BJ (cell line): ENCODE measurements at regions not wholly inside any gene's neighbourhood (a gene's known extent, or its start where the extent isn't known, plus 50 kb on each side); places are given as distances from the start of the nearest gene placed in this dataset.

Source experiments
- CTCF ChIA-PET: fragments of 350-600 bp; formaldehyde crosslinking; extraction: SDS; loops from one replicate; lab custom pipeline; 2021; ENCODE audit warnings: antibody characterized with exemption, inconsistent platforms; lab: Yijun Ruan, JAX
- POLR2A ChIA-PET: fragments of 300-600 bp; sonication (Branson Sonifier 250); formaldehyde crosslinking; extraction: SDS; loops from one replicate; lab custom pipeline; 2021; ENCODE audit warnings: antibody characterized with exemption; lab: Charles Lee
- DNase-seq: peaks from one replicate; pipeline ENCODE4 v3.0.0-alpha.2; 2011; ENCODE audit warnings: low read depth
- H3K27me3 ChIP-seq: 2 replicates; pipeline ENCODE4 v1.6.0; 2011; ENCODE audit warnings: low read length; ENCODE audit not compliant: control insufficient read depth, insufficient read depth
- H3K36me3 ChIP-seq: 2 replicates; pipeline ENCODE4 v1.5.1; 2011; ENCODE audit warnings: low read length; ENCODE audit not compliant: control insufficient read depth, insufficient read depth
- H3K4me3 ChIP-seq: 2 replicates; pipeline ENCODE4 v1.5.1; 2011; ENCODE audit warnings: low read depth, mild to moderate bottlenecking, control low read depth, low read length
- TF ChIP-seq, protein P1 (sequence below): IDR thresholded peaks from 2 replicates; pipeline ENCODE4 v1.5.1; 2011; ENCODE audit warnings: low read depth, mild to moderate bottlenecking, control low read depth, inconsistent platforms, low read length, moderate library complexity; ENCODE audit not compliant: insufficient read depth

DNA sequence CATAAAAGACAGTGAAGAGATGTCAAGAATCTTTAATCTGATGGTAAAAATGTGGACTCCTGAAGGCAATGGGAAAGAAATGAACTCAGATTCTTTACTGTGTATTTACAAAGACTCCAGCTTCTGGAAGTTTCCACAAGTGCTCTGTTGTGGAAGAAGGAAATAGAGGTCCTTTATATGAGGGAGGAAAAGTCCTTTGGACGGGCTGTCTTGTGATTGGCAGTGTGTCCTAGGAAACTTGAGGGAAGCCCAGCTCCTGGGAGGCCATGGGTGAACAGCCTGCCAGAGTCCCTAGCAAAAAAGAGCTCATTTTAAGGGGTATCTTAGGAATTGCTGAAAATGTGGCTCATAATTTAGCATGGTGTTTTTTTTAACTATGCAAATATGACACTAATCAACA, 92.0 kb downstream of the RNASET2 start:
- POLR2A ChIA-PET = no interaction called here
- Histone ChIP-seq H3K27me3 (peaks cover 9% of the 10 kb centered on the region; the same call in 1 of the 2 replicates), H3K36me3 (no peaks in the 10 kb centered on the region), H3K4me3 (no peak overlapping the region)
- no peak for DNase-seq
- CTCF ChIA-PET = no interaction called here
- TF ChIP-seq, protein P1, sequence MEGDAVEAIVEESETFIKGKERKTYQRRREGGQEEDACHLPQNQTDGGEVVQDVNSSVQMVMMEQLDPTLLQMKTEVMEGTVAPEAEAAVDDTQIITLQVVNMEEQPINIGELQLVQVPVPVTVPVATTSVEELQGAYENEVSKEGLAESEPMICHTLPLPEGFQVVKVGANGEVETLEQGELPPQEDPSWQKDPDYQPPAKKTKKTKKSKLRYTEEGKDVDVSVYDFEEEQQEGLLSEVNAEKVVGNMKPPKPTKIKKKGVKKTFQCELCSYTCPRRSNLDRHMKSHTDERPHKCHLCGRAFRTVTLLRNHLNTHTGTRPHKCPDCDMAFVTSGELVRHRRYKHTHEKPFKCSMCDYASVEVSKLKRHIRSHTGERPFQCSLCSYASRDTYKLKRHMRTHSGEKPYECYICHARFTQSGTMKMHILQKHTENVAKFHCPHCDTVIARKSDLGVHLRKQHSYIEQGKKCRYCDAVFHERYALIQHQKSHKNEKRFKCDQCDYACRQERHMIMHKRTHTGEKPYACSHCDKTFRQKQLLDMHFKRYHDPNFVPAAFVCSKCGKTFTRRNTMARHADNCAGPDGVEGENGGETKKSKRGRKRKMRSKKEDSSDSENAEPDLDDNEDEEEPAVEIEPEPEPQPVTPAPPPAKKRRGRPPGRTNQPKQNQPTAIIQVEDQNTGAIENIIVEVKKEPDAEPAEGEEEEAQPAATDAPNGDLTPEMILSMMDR = no peak

DNA sequence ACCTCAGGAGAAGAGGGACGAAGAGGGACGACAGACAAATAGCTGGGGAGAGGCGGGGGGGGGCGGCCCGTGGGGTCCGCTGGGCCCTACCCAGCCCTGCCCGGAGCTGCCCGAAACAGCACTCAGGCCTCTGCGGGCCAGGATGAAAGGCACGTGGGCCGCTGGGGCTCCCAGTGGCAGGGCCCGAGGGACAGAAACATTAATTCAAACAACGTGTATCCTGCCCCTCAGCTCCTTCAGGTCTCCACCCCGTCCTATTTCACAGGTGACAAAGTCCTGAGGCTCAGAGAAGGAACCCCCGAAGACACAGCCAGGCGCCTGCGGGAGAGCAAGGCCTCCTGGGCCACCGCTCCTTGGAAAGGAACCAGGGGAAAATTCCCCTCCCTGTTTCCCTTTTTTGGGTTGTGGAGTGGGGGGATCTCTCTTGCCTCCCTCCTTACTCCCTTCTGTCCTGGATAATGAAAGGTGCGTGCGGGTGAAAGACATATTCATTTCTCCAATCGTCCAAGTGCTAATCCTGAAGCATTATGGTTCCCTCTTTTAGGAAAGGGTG, 93.3 kb downstream of the RNASET2 start:
- no peaks in the 10 kb centered on the region for H3K36me3 ChIP-seq
- DNase-seq = no peak
- TF ChIP-seq, protein P1 = no peak
- ChIA-PET POLR2A (no interaction called here), CTCF (no interaction called here)
- peaks cover 9% of the 10 kb centered on the region; the same call in 1 of the 2 replicates for H3K27me3 ChIP-seq
- H3K4me3 ChIP-seq = peak overlapping the region; percentile 35

DNA sequence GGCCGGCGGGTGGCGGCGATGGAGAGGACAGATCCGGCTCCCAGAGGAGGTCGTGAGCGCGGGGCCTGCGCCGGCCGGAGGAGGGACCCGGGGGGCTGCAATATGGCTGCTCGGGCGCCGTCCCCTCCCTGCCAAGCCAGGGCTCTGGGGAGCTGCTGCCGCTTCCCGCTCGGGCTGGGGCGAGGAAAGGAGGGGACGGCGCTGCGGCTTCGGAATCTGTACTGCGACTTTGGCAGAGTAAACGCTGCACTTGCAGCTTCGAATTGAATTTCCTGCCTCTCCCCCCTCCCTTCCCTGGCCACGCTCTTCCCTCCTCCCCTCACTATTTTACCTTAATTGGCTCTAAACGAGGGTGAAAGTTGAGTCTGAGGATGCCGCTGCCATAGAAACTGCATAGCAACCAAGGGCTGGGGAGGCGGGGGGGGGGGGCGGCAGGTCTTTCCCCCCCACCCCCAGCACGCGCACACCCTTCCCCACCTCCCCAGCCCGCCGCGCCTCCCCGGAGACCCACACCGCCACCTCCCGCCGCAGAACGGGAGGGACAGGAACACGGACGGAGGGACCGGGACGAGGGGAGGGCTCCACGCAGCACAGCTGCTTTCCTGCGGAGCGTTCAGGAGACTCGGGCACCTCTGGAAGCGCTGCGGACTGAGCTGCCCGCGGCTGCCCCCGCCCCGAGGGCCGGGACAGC, 93.9 kb downstream of the RNASET2 start:
- H3K36me3 ChIP-seq = no peaks in the 10 kb centered on the region
- TF ChIP-seq, protein P1 = no peak
- H3K27me3 ChIP-seq = peaks cover 9% of the 10 kb centered on the region; the same call in 1 of the 2 replicates
- no peak for DNase-seq
- H3K4me3 ChIP-seq = peak overlapping the region; percentile 35
- ChIA-PET POLR2A (no interaction called here), CTCF (no interaction called here)

DNA sequence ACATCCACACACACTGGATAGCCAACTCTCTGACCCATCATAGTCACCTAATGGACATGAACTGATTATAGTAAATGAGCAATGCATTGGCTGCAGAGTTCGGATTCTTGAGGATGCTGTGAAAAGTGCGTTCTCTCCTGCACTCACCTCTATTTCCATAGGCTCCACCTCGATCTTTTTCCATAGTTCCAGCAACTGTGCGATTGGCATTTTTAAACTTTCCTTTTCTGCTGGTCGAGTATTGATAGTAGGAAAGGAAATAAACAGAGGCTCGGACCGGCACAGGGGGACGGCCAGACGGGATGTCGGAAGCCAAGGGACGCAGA, 94.4 kb downstream of the RNASET2 start:
- TF ChIP-seq, protein P1 = no peak
- POLR2A ChIA-PET = no interaction called here
- Histone ChIP-seq H3K36me3 (no peaks in the 10 kb centered on the region), H3K27me3 (peaks cover 9% of the 10 kb centered on the region; the same call in 1 of the 2 replicates), H3K4me3 (peak overlapping the region; percentile 35)
- CTCF ChIA-PET = no interaction called here
- no peak for DNase-seq

DNA sequence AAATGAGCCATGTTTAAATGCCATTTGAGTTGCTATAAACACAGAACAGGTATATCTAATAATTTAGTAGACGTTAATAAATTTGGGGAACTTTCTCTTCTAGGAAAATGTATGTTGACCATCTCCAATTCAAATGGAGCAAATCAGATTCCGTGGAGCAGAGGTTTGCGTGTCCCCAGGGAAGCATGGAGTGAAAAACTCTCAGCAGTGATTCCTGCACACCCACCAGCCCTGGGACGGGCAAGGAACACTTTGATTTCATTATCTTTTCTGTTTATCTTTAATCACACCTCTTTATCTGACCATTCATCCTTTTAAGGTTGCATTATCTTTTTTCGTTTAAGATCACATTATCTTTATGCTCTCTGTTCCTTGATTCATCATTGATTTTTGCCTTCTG, 95.0 kb downstream of the RNASET2 start:
- TF ChIP-seq, protein P1 = no peak
- CTCF ChIA-PET = no interaction called here

More for the DNA sequence above, 95.0 kb downstream of the RNASET2 start:
- H3K27me3 ChIP-seq = peaks cover 9% of the 10 kb centered on the region; the same call in 1 of the 2 replicates
- POLR2A ChIA-PET = no interaction called here
- H3K4me3 ChIP-seq = no peak overlapping the region
- no peaks in the 10 kb centered on the region for H3K36me3 ChIP-seq
- no peak for DNase-seq
